Breast epithelium (tissue), 4 donors: ENCODE measurements at regions not wholly inside any gene's neighbourhood (a gene's known extent, or its start where the extent isn't known, plus 50 kb on each side); places are given as distances from the start of the nearest gene placed in this dataset.

Source experiments
- DNase-seq, 2 donors: peaks; one replicate each; pipeline ENCODE4 v3.0.0-alpha.2; 2019; ENCODE audit warnings: low spot score in 2 of 2
- H3K27ac ChIP-seq, 2 donors: fragments of 200-600 bp; sonication (generic) in 1 of 2; one replicate each; pipeline ENCODE4 v1.5.1; 2016 to 2019; ENCODE audit warnings: mild to moderate bottlenecking in 1 of 2
- H3K27me3 ChIP-seq, 2 donors: fragments of 200-600 bp; sonication (generic) in 1 of 2; one replicate each; pipeline versions ENCODE4 v1.5.1 to v1.6.0; 2017 to 2019; ENCODE audit warnings: control low read depth in 1 of 2, mild to moderate bottlenecking in 1 of 2
- H3K36me3 ChIP-seq: fragments of 200-600 bp; one replicate; pipeline ENCODE4 v1.5.1; 2019
- H3K4me1 ChIP-seq, 2 donors: fragments of 200-600 bp; sonication (generic); one replicate each; pipeline ENCODE4 v1.5.1; 2016 to 2019; ENCODE audit warnings: control low read depth in 1 of 2
- H3K4me3 ChIP-seq, 3 donors: fragments of 200-600 bp; sonication (generic); 1 replicate in 2 of 3; 2 replicates in 1 of 3; pipeline ENCODE4 v1.5.1; 2016 to 2019; ENCODE audit warnings: mild to moderate bottlenecking in 3 of 3, moderate library complexity in 2 of 3
- H3K9me3 ChIP-seq, 2 donors: fragments of 200-600 bp; sonication (generic) in 1 of 2; one replicate each; pipeline ENCODE4 v1.5.1; 2016 to 2019; ENCODE audit warnings: control low read depth in 1 of 2
- CTCF ChIP-seq, 3 donors: fragments of 450-650 bp; IDR thresholded peaks; one replicate each; pipeline ENCODE4 v1.5.1; 2016 to 2017; ENCODE audit warnings: antibody characterized with exemption in 3 of 3, mild to moderate bottlenecking in 3 of 3, moderate library complexity in 3 of 3
- POLR2A ChIP-seq: fragments of 450-650 bp; IDR thresholded peaks from one replicate; pipeline ENCODE4 v1.6.1; 2016; ENCODE audit warnings: antibody characterized with exemption, mild to moderate bottlenecking, moderate library complexity
- POLR2AphosphoS5 ChIP-seq, 3 donors: sonication (generic); formaldehyde crosslinking; IDR thresholded peaks; one replicate each; pipeline ENCODE4 v1.6.1; 2017; ENCODE audit warnings: antibody characterized with exemption in 3 of 3
- intact Hi-C: fragments of 100-400 bp; cut with DNase I; formaldehyde crosslinking; loops from one replicate; pipeline ENCODE4 v1.15.1; 2023; ENCODE audit warnings: low total_unique reads

GRCh38 chr12:63020269-63020668 lies 85.3 kb upstream of the PPM1H start:
- intact Hi-C loops = loop anchor here (10.0 kb wide), 1 partner anchor 105 kb away; no protein-coding TSS in a partner anchor
- no peaks in the 10 kb centered on the region for H3K4me1 ChIP-seq
- H3K27ac ChIP-seq = no peak overlapping the region
- H3K27me3 ChIP-seq = no peaks in the 10 kb centered on the region
- no peak overlapping the region for H3K4me3 ChIP-seq
- no peaks in the 10 kb centered on the region for H3K36me3 ChIP-seq
- no peaks in the 10 kb centered on the region for H3K9me3 ChIP-seq
- DNase-seq = no peak
- no peak for TF ChIP-seq POLR2AphosphoS5 (IDR thresholded peaks at IDR 0.05)
- TF ChIP-seq POLR2A = no peak
- no peak for TF ChIP-seq CTCF (IDR thresholded peaks at IDR 0.05)

GRCh38 chr12:63018273-63018672 lies 83.3 kb upstream of the PPM1H start:
- no peak overlapping the region for H3K27ac ChIP-seq
- TF ChIP-seq CTCF (IDR thresholded peaks at IDR 0.05) = no peak
- no peak for TF ChIP-seq POLR2AphosphoS5 (IDR thresholded peaks at IDR 0.05)
- TF ChIP-seq POLR2A = no peak

GRCh38 chr12:63013302-63013701 lies 78.4 kb upstream of the PPM1H start:
- H3K27ac ChIP-seq = no peak overlapping the region
- no peak for DNase-seq
- no peak for TF ChIP-seq POLR2AphosphoS5 (IDR thresholded peaks at IDR 0.05)
- TF ChIP-seq CTCF (IDR thresholded peaks at IDR 0.05) = no peak
- TF ChIP-seq POLR2A = no peak
- H3K9me3 ChIP-seq = no peaks in the 10 kb centered on the region
- H3K4me1 ChIP-seq = no peaks in the 10 kb centered on the region
- intact Hi-C loops = no loop called here
- no peaks in the 10 kb centered on the region for H3K36me3 ChIP-seq
- no peaks in the 10 kb centered on the region for H3K27me3 ChIP-seq
- no peak overlapping the region for H3K4me3 ChIP-seq

More at GRCh38 chr12:63018273-63018672, 83.3 kb upstream of the PPM1H start:
- Histone ChIP-seq H3K36me3 (no peaks in the 10 kb centered on the region), H3K27me3 (no peaks in the 10 kb centered on the region), H3K9me3 (no peaks in the 10 kb centered on the region), H3K4me1 (no peaks in the 10 kb centered on the region), H3K4me3 (no peak overlapping the region)
- no peak for DNase-seq
- intact Hi-C loops = no loop called here

- intact Hi-C loops = no loop called here
Observed at GRCh38 chr12:63010698-63011097, 75.7 kb upstream of the PPM1H start.

GRCh38 chr12:63008372-63008771 lies 73.4 kb upstream of the PPM1H start:
- DNase-seq = no peak
- H3K27me3 ChIP-seq = no peaks in the 10 kb centered on the region
- H3K27ac ChIP-seq = no peak overlapping the region
- no peaks in the 10 kb centered on the region for H3K9me3 ChIP-seq
- H3K36me3 ChIP-seq = no peaks in the 10 kb centered on the region
- no peak overlapping the region for H3K4me3 ChIP-seq
- intact Hi-C loops = loop anchor here (5.0 kb wide), 1 partner anchor 136 kb away; no protein-coding TSS in a partner anchor
- TF ChIP-seq POLR2AphosphoS5 (IDR thresholded peaks at IDR 0.05) = no peak
- no peak for TF ChIP-seq CTCF (IDR thresholded peaks at IDR 0.05)
- no peak for TF ChIP-seq POLR2A
- no peaks in the 10 kb centered on the region for H3K4me1 ChIP-seq

More at GRCh38 chr12:63010698-63011097, 75.7 kb upstream of the PPM1H start:
- H3K4me3 ChIP-seq = no peak overlapping the region
- H3K4me1 ChIP-seq = no peaks in the 10 kb centered on the region
- H3K36me3 ChIP-seq = no peaks in the 10 kb centered on the region
- TF ChIP-seq CTCF (IDR thresholded peaks at IDR 0.05) = no peak
- TF ChIP-seq POLR2A = no peak
- TF ChIP-seq POLR2AphosphoS5 (IDR thresholded peaks at IDR 0.05) = no peak
- H3K27ac ChIP-seq = no peak overlapping the region
- DNase-seq = no peak
- H3K27me3 ChIP-seq = no peaks in the 10 kb centered on the region
- no peaks in the 10 kb centered on the region for H3K9me3 ChIP-seq
